Liver (tissue), 3 donors: ENCODE measurements at regions not wholly inside any gene's neighbourhood (a gene's known extent, or its start where the extent isn't known, plus 50 kb on each side); places are given as distances from the start of the nearest gene placed in this dataset.

Experiments used
- EGR1 ChIP-seq, 2 donors: IDR thresholded peaks; 2 replicates each; pipeline ENCODE4 v1.6.1; 2016 to 2018; ENCODE audit warnings: antibody characterized with exemption in 2 of 2, low read depth in 2 of 2
- RAD21 ChIP-seq, 2 donors: IDR thresholded peaks; 2 replicates each; pipeline ENCODE4 v1.6.1; 2016; ENCODE audit warnings: antibody characterized with exemption in 2 of 2, mild to moderate bottlenecking in 2 of 2
- TF ChIP-seq, protein P1 (sequence below): fragments of 150-350 bp; IDR thresholded peaks from 2 replicates; pipeline ENCODE4 v1.5.1; 2017; ENCODE audit warnings: improper control_type of control experiment, low read depth, low read length; ENCODE audit not compliant: missing input control
- donor health status: healthy.
- donor health status: healthy.

DNA sequence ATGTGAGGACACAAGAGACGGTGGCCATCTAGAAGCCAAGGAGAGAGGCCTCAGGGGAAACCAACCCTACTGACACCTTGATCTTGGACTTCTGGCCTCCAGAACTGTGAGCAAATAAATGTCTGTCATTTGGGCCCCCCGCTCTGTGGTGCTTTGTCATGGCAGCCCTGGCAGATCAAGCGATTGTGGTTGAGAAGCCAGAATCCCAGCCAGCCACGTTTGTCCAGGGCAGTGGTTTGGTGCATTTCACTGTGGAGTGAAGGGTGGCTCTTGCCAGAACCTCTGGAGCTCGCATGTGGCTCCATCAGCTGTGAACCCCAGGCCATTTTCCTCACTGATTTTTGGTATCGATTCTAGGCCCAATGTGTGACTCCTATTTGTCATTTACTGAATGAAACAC lies 404.9 kb downstream of the BCL11B start:
- TF ChIP-seq RAD21 (IDR thresholded peaks at IDR 0.05), result no peak
- TF ChIP-seq, protein P1, sequence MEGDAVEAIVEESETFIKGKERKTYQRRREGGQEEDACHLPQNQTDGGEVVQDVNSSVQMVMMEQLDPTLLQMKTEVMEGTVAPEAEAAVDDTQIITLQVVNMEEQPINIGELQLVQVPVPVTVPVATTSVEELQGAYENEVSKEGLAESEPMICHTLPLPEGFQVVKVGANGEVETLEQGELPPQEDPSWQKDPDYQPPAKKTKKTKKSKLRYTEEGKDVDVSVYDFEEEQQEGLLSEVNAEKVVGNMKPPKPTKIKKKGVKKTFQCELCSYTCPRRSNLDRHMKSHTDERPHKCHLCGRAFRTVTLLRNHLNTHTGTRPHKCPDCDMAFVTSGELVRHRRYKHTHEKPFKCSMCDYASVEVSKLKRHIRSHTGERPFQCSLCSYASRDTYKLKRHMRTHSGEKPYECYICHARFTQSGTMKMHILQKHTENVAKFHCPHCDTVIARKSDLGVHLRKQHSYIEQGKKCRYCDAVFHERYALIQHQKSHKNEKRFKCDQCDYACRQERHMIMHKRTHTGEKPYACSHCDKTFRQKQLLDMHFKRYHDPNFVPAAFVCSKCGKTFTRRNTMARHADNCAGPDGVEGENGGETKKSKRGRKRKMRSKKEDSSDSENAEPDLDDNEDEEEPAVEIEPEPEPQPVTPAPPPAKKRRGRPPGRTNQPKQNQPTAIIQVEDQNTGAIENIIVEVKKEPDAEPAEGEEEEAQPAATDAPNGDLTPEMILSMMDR, result no peak
- TF ChIP-seq EGR1 (IDR thresholded peaks at IDR 0.05; ENCODE audit: low read depth in 2 of 2), result no peak
